ENCODE measurements at regions not wholly inside any gene's neighbourhood (a gene's known extent, or its start where the extent isn't known, plus 50 kb on each side); places are given as distances from the start of the nearest gene placed in this dataset.

- DNase-seq: no peak
These were observed 179.6 kb upstream of the NOCT start for GRCh38 chr4:138835832-138836533.

GRCh38 chr4:138833974-138834373 is 181.6 kb upstream of the NOCT start:
- 34 to 43% (median 42%) methylated on average over 3 of the region's 3 CpGs for WGBS, 3 donors
- no peak for DNase-seq
- Histone ChIP-seq H3K27me3 (no peaks in the 10 kb centered on the region), H3K9me3 (no peaks in the 10 kb centered on the region), H3K36me3 (no peaks in the 10 kb centered on the region), H3K4me3 (no peak overlapping the region), H3K4me1 (ENCODE audit: insufficient read depth) (no peaks in the 10 kb centered on the region), H3K27ac (no peak overlapping the region)
- intact Hi-C loops (cut with DNase I): no loop called here
- TF ChIP-seq EP300 (IDR thresholded peaks at IDR 0.05) (no peak), POLR2A (IDR thresholded peaks at IDR 0.05) (no peak), CTCF (IDR thresholded peaks at IDR 0.05) (no peak)

More at GRCh38 chr4:138835832-138836533, 179.6 kb upstream of the NOCT start:
- H3K4me1 ChIP-seq (ENCODE audit: insufficient read depth): no peaks in the 10 kb centered on the region
- no peak overlapping the region for H3K27ac ChIP-seq
- 84 to 86% (median 85%) methylated on average over 9 of the region's 9 CpGs for WGBS, 3 donors
- no peaks in the 10 kb centered on the region for H3K36me3 ChIP-seq
- no peaks in the 10 kb centered on the region for H3K9me3 ChIP-seq
- intact Hi-C loops (cut with DNase I): no loop called here
- no peaks in the 10 kb centered on the region for H3K27me3 ChIP-seq
- TF ChIP-seq POLR2A (IDR thresholded peaks at IDR 0.05): no peak
- no peak for TF ChIP-seq CTCF (IDR thresholded peaks at IDR 0.05)
- TF ChIP-seq EP300 (IDR thresholded peaks at IDR 0.05): no peak
- no peak overlapping the region for H3K4me3 ChIP-seq

- Histone ChIP-seq H3K9me3 (no peaks in the 10 kb centered on the region), H3K4me1 (ENCODE audit: insufficient read depth) (no peaks in the 10 kb centered on the region), H3K27me3 (no peaks in the 10 kb centered on the region), H3K36me3 (no peaks in the 10 kb centered on the region), H3K27ac (no peak overlapping the region), H3K4me3 (no peak overlapping the region)
- TF ChIP-seq EP300 (IDR thresholded peaks at IDR 0.05): no peak
- TF ChIP-seq POLR2A (IDR thresholded peaks at IDR 0.05): no peak
- TF ChIP-seq CTCF (IDR thresholded peaks at IDR 0.05): no peak
- no peak for DNase-seq
- 89 to 94% (median 92%) methylated on average over 1 of the region's 1 CpG for WGBS, 3 donors
- intact Hi-C loops (cut with DNase I): no loop called here
These were observed 183.0 kb upstream of the NOCT start for GRCh38 chr4:138832563-138832962.

- WGBS, 3 donors: 81 to 84% (median 81%) methylated on average over 2 of the region's 2 CpGs
- H3K9me3 ChIP-seq: no peaks in the 10 kb centered on the region
- DNase-seq: no peak
- intact Hi-C loops (cut with DNase I): no loop called here
- H3K27me3 ChIP-seq: no peaks in the 10 kb centered on the region
- no peaks in the 10 kb centered on the region for H3K4me1 ChIP-seq (ENCODE audit: insufficient read depth)
- H3K36me3 ChIP-seq: no peaks in the 10 kb centered on the region
- TF ChIP-seq EP300 (IDR thresholded peaks at IDR 0.05): no peak
- no peak for TF ChIP-seq CTCF (IDR thresholded peaks at IDR 0.05)
- TF ChIP-seq POLR2A (IDR thresholded peaks at IDR 0.05): no peak
- H3K27ac ChIP-seq: no peak overlapping the region
- no peak overlapping the region for H3K4me3 ChIP-seq
These were observed 183.6 kb upstream of the NOCT start for GRCh38 chr4:138831948-138832347.
